HG03460 (cell line): ENCODE measurements at regions not wholly inside any gene's neighbourhood (a gene's known extent, or its start where the extent isn't known, plus 50 kb on each side); places are given as distances from the start of the nearest gene placed in this dataset.

Experiments used
- ATAC-seq: cut with Tn5 transposase; IDR thresholded peaks from one replicate; pipeline ENCODE4 v1.9.1; 2021; ENCODE audit not compliant: unreplicated experiment

DNA sequence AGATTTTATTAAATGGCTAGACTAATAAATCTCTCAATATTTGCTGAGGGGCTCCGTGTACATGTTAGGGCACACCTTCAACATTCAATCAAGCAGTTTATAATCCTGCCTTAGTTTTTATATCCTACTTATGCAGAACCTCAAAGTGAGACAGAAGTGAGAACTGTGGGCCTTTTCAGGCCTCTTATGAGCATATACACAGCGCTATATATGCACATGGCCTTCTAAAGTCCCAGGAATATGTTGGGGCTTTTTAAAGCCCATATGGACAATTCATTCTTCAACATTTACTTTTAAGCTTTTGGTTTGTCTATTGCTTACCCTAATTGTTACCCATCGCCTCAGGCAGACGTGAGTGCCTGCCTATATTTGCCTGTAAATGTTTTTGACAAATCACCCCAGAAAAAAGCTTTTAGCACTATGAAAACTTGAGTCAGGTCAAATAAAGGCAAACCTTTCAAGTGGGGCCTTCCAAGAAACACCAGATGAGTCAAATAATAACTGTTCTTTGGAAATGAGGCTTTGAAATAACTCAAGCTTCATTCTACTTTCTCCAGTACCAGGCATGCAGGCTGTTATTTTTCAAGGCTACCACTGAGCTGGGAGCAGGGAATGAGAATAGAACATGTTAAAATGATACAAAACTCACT, 58.2 kb downstream of the ESM1 start:
- ATAC-seq: no peak

DNA sequence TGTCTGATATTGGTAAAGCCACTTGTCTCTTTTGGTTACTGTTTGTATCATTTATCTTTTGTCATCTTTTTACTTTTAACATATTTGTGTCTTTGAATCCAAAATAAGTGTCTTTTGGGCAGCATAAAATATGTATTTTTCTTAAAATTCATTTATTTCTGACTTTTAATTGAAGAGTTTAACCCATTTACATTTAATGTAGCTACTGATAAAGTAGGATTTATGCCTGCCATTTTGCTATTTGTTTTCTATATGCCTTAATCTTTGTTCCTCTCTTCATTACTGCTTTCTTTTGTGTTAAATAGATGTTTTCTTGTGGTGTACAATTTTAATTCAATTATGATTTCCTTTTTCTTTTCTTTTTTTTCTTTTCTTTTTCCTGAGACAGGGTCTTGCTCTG, 60.9 kb downstream of the ESM1 start:
- no peak for ATAC-seq

DNA sequence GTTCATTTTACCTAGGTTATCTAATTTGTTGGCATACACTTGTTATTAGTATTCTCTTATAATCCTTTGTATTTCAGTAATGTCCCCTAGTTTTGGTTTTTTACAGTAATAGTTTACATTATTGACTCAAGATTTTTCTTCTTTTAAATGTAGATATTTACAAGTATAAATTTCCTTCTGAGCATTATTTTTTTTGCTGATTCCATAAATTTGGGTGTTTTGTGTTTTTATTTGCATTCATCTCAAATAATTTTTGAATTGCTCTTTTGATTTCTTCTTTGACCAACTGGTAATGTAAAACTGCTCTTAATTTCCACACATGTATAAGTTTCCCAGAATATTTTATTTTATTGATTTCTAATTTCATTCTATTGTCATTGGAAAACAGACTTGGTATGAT, 68.1 kb downstream of the ESM1 start:
- ATAC-seq: no peak

DNA sequence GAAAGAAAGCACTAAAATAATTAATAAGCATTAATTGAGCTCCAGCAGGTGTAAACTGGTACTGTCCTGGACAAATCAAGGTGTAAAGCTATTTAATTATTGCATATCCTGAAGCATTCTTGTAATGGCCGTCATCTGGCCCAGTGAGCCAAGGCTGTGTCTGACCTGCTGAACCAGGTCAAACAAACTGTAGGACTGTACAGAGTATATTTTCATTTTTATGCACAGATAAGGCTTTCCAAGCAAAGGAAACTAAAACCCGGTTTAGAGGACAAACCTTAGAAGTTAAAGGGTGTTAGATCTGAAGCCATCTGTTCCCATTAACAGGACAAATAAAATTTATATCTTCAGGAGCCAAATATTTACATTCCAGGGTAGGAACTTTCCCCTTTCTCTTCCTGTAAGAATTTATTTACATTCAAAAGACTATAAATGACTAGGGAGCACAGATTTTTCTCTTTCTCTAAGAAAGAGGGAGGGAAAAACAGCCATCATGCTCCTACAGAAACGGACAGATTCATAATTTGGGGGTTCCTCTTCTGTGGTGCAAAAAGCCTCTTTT, 69.8 kb downstream of the ESM1 start:
- ATAC-seq: no peak

DNA sequence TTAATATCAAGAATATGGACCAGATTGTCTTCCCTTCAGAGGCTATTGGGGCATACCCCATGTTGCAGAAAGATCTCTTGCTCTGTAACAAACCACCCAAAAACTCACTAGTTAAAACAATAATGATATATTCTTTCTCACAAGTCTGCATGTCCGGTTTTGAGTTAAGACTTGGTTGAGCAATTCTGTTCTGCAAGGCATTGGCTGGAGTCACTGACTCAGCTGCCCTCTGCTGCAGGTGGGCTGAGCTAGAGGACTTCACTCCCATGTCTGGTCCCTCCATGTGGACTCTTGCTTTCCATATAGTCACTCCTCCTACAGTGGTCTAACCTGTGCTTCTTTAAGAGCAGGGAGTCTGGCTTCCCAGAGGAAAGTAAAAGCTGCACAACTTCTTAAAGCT, 73.4 kb downstream of the ESM1 start:
- no peak for ATAC-seq

DNA sequence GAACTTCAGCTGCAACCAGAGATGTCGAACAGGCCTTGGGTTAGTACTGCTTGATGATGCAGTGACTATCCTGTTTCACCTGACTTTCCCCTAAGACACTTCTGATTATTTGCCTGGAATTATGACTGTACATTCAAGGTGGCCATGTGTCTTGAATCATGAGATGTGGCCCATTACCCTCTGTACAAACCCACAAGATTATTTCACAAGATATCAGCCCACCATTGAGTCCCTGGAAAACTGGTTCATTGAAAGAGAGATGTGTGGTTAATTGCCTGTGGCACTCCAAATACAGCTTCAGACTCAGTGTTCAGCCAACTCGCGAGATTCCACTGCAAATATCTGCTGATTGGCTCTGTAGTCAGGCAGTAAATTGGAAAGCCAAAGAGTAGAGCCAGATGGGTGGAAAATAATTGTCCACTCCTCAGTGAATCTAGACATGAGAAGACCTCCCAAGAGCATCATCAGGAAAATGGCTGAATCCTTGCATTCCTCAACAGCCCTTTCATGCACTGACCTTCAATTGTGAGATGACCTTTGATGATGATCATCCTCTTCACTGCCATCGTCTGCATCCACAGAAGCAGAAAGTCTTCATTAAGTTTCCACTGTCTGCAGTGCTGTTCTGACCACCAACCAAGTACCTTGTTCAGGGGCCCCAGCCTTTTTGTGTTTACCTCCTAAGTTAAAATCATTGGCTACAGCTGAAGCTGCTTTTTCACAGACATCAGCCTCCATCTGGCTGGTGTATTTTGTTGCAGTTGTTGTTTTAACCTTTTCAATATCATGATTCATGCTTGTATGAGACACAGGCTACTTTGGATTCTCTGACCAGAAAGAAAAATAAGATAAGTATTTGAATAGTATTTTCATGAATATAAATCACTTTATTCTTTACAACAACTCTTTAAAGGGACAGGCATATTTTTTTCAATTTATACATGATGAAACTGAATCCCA, 75.2 kb downstream of the ESM1 start:
- ATAC-seq: no peak

DNA sequence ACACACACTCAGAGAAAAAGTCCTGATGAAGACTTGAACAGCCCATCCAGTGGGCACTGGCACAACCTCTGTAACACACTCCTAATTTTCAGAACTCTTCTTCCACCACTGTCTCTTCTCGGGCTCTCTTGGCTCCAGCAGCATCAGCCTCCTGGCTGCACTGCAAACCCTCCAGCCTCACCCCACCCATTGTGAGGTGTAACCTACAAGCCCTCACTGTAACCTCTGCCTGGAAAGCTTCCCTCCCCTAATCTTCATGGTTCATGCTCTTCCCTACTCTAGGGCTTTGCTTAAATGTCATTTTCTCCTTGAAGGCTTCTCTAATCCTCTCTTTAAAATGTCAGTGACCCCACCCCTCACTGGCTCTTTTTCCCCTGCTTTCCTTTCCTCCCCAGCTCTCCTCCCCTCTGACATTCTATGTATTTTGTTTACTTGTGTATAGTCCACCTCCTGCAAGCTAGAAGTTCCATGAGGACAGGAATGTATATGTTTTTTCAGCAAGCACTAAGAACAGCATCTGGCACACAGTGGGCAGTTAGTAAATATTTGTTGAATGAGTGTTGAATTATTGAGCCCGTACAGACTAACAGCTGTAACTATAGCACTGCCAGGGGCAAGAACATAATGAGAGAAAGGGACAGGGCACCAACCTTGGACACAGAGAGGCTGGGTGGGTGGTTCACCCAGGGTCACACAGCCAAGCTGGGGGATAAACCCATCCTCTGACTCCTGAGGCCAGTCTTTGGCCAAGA, 76.4 kb downstream of the ESM1 start:
- no peak for ATAC-seq

DNA sequence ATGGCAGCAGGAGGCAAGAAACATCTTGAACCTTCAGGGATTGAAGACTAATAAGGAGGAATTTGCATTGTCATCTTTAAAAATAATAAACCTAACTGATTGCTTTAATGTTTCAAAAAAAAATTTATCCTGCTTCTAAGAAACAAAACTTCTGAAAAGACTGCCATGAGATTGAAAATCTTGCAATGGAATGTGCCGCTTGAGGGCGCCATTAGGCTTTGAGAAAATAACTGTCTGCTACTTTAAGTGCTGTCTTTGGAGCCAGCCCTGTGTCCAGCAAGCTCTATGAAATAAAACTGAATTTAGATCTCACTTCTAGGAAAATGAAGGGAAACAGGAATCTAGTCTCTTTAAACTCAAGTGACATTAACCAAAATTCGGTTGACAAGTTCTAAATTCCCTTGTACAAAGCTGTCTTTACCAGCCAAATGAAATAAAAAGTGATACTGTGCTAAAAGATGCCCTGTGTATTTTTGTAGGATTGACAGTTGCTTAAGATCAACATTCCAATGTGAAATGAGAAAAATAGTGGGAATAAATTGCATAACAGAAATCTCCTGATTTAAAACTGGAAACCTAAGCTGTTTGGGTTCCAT, 79.4 kb downstream of the ESM1 start:
- no peak for ATAC-seq

DNA sequence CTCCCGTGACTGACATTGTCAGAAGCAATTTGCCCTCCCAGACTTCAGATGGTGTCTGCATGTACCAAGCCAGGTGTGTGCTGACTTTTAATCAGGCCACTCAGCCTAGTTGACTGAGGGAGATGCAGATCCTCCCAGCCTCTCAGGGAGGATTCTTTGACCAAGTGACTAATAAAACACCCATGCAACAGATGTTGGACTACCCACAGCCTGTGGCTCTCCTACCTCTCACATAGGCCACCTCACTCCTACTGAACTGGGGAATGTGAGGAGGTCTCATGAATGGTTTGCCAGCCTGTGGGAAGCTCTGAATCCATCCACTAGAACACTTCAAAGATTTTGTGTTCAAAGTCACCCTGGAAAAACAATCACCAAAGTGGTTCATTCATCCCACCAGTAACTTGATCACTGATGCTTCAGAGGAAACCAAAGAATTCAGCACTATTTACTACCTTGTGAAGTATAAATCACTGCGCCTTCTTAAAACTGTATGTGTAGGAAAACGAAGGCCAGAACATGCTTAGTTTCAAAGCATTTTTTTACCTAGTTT, 80.1 kb downstream of the ESM1 start:
- ATAC-seq: no peak

DNA sequence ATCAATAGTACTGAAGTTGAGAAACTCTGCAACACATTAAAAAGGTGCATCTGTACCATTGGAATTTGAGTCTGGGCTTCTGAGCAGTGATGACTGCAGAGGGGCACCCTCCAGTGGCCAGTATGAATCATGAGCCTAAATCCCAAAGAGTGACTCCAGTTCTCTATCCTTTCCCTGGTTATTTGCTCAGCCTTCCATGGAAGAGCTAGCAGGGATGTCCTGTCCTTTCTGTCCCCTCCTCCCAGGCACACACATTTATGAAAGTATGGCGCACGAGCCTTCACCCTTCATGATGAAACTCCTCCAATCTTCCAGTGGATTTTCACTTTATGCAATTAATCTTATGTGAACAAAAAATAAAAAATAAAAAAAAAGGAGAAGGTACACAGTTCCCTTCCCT, 81.0 kb downstream of the ESM1 start:
- ATAC-seq: no peak

DNA sequence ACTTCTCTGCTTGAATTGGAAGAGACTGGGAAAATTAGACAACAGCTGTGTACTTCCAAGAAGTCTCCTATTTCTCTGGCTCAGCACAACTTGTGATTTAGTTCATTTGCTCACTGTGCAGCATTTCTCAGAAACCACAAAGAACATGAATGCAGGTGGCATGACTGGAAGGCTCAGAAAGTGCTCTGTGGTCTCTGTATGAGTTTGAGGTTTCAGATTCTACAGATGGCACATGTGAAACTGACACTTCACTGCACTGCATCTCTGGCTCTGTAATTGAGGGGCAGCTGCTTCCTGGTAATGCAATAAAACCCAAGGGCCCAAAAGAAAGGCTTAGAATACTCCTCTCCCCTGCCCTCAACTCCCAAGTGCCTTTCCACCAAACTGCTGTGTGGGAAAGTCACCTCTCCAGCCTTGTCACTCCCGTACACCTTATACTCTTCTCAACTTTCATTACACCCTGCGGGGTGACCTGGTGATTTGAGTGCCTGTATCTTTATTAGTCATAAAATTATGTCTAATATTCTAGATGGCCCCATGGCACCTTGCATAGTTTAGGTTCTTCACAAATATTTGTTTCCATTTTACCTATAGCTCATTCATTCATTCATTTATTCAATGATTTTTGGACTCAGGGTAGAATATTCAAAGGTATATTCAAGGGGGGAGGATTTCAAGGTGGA, 82.5 kb downstream of the ESM1 start:
- ATAC-seq: peak; percentile 100

DNA sequence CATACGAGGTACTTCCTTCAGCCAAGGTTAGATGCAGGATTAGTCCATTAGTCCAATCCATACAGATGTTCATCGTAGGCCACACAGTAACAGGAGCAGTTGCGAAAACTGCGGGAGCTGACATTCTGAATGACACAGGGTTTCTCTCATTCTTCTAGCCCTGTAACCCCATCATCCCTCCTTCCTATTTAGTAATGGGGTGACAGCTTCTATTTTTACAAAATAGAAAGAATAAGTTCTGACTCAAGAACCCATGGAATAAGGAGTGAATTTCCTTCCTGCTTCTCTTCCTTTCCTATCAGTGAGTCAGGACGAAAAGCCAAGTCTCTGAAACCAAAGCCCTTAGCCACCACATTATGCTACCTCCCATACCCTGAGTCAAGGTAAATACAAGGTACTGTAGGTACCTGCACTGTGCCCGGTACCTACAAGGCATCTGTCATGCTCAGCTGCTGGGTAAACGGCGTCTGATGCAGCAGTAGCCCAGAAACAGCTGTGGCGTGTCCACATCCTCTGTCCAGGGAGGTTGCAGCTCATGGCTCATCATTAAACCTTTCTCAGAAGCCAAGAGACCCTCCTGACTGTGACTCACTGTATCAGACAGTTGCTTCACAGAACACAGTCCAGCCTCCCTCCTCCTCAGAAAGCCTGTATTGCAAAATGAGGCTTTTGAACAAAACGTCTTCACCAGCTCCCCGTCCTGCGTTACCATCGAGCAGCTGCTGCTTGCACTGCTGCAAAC, 84.2 kb downstream of the ESM1 start:
- no peak for ATAC-seq

DNA sequence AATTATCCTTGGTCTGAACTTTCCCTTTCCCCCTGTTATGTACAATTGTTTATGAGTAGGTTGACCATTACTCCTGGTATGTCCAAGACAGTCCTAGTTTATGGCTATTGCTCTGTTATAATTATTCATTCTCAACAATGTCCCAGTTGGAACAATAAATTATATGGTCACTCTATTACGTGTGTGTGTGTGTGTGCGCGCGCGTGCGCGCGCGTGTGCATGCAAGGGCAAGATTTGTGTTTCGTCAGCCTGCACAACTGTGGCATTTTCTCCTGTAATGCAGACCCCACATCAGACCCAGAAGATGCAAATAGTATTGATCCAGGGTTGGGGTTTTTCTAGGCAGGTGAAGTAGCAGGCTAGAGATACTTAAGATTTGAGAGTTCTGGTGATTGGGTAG, 88.4 kb downstream of the ESM1 start:
- no peak for ATAC-seq

DNA sequence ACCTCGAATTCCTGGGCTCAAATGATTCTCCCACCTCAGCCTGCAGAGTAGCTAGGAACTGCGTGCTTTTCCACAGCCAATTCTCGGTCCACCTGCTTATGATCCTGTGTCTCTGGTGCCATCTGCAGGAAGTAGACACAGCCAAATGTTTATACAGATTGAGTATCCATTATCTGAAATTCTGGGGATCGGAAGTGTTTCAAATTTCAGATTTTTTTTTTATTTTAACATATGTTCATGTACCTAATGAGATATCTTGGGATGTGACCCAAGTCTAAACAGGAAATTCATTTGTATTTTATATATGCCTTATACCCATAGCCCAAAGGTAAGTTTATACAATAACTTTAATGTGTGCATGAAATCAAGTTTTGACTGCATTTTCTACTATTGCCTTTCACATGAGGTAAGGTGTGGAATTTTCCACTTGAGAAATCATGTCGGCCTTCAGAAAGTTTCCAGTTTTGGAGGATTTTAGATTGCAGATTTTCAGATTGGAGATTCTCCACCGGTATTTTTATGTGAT, 89.5 kb downstream of the ESM1 start:
- no peak for ATAC-seq

DNA sequence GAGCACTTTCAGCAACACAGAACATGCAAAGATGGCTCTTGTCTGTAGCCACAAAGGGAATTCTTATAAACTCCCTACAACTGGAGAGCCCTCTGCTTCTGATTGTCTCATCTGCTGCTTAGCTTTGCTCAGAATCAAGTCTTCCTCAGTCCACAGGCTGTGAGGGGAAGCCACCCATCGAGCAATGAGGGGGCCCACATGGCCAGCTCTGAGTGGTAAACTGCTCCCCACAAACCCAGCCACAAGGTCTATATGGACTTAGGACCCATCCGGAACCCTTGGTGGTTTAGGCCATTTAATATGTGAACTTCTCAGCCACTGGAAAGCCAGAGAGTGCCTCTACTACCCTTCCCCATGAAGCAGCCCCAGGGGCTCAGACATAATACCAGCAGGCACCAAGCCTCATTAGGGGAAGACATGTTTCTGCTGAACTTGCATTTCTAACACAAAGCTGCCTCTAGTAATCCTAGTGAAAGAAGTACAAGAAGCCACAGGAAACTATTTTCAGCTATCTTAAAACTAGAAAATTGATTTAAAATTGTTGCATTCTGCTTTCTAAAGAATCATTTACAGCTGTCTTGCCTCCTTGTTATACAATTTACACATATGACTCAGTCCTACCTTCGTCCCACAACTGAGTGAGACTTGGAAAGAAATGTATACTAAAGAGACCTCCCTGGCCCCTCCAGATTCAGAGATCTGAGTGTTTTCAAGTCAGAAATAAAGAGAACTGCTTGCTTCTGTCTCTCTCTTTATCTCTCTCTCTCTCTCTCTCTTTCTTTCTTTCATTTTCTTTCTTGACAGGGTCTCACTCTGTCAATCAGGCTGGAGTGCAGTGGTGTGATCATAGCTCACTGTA, 90.2 kb downstream of the ESM1 start:
- no peak for ATAC-seq

DNA sequence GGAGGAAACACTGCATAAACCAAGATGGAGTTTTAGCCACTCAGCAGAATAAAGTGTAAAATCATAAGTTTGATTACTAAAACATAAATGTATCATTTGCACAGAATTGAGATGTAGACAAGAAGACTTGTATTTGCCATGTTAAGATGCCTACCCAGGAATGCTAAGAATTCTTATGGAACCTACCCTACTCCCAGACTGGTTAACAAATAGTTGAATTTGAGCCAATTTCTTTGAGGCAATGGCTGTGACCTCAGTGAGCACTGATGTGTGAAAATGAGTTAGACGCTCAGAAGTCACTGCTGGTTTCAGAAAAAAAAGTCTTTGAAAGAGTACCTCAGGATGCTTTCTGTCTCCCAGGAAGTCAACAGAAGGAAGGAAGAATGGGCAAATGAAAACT, 95.6 kb downstream of the ESM1 start:
- no peak for ATAC-seq

DNA sequence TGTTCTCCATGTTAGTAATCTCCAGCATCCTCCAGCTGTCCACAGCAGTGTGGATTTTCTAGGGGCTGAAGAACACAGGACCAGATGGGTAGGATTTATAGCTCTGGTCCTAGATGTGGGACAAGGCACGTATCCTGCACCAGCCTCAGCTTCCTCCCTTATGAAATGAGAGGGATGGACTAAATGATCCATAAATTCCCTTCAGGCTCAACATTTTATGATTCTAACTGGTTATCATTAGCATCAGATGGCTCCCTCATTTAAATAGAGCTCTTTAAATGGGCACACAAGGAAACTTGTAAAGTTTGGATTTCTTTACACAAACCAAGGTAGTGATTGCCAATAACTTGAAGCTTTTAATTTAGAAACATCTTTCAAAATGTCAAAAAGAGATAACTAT, 97.7 kb downstream of the ESM1 start:
- ATAC-seq: no peak

DNA sequence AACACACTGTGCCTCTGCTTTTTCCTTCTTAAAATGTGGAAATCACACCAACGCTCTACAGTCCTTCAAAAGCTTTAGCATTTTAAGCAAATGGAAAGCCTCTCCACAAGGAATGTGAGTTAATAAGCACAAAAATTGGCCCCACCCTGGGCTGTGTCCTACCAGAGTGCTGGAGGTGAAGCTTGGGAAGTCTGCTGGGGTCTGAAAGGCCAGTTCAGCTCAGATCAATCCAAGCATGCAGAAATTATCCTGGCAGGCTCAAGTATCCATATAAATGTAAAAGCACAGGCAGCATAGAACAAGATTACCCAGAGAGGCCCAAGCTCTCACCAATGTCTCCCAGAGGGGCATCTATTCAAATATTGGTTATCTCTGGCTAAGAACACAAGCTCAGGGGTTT, 98.5 kb downstream of the ESM1 start:
- ATAC-seq: no peak
